HT1080 (cell line): ENCODE measurements at regions not wholly inside any gene's neighbourhood (a gene's known extent, or its start where the extent isn't known, plus 50 kb on each side); places are given as distances from the start of the nearest gene placed in this dataset.
"Not testable (repeated sequence)": the region's sequence is repeated elsewhere in the genome, so short reads cannot be mapped to it uniquely, and the experiment has no call there.

Source experiments
- DNase-seq: peaks from one replicate; pipeline ENCODE4 v3.0.0-alpha.2; 2015; ENCODE audit warnings: low read depth

- not testable (repeated sequence) for DNase-seq
Measured at GRCh38 chr7:149930374-149931068, 56.8 kb downstream of the ATP6V0E2 start.

GRCh38 chr7:149933776-149934175 is 60.0 kb downstream of the ATP6V0E2 start:
- not testable (repeated sequence) for DNase-seq

- not testable (repeated sequence) for DNase-seq
Measured at GRCh38 chr7:149947346-149947745, 73.6 kb downstream of the ATP6V0E2 start.

GRCh38 chr7:149948444-149948843 is 74.7 kb downstream of the ATP6V0E2 start:
- not testable (repeated sequence) for DNase-seq

GRCh38 chr7:149949863-149950577 is 76.3 kb downstream of the ATP6V0E2 start:
- not testable (repeated sequence) for DNase-seq

GRCh38 chr7:149950578-149950924 is 76.8 kb downstream of the ATP6V0E2 start:
- DNase-seq, result not testable (repeated sequence)

- DNase-seq, result not testable (repeated sequence)
Measured at GRCh38 chr7:149951579-149951978, 77.8 kb downstream of the ATP6V0E2 start.

- DNase-seq, result not testable (repeated sequence)
Measured at GRCh38 chr7:149958880-149959279, 85.1 kb downstream of the ATP6V0E2 start.

- not testable (repeated sequence) for DNase-seq
Measured at GRCh38 chr7:149960863-149961262, 87.1 kb downstream of the ATP6V0E2 start.

GRCh38 chr7:149961878-149962277 is 88.1 kb downstream of the ATP6V0E2 start:
- DNase-seq, result not testable (repeated sequence)

- DNase-seq, result not testable (repeated sequence)
Measured at GRCh38 chr7:149962685-149963319, 89.0 kb downstream of the ATP6V0E2 start.

- DNase-seq, result not testable (repeated sequence)
Measured at GRCh38 chr7:149963985-149964384, 90.2 kb downstream of the ATP6V0E2 start.

- not testable (repeated sequence) for DNase-seq
Measured at GRCh38 chr7:149966444-149966843, 92.7 kb downstream of the ATP6V0E2 start.

GRCh38 chr7:149972977-149973376 is 99.2 kb downstream of the ATP6V0E2 start:
- DNase-seq, result not testable (repeated sequence)

- not testable (repeated sequence) for DNase-seq
Measured at GRCh38 chr7:149973681-149974080, 99.9 kb downstream of the ATP6V0E2 start.

GRCh38 chr7:149975608-149976007 is 101.8 kb downstream of the ATP6V0E2 start:
- DNase-seq, result not testable (repeated sequence)

GRCh38 chr7:149978537-149978936 is 104.8 kb downstream of the ATP6V0E2 start:
- DNase-seq, result not testable (repeated sequence)

- DNase-seq, result not testable (repeated sequence)
Measured at GRCh38 chr7:149978944-149979343, 105.2 kb downstream of the ATP6V0E2 start.

- not testable (repeated sequence) for DNase-seq
Measured at GRCh38 chr7:149982537-149983112, 108.9 kb downstream of the ATP6V0E2 start.

- not testable (repeated sequence) for DNase-seq
Measured at GRCh38 chr7:149986866-149987265, 113.1 kb downstream of the ATP6V0E2 start.

GRCh38 chr7:149991652-149992302 is 118.0 kb downstream of the ATP6V0E2 start:
- DNase-seq, result not testable (repeated sequence)
